NOMO-1 treated with dmso at 0.1 percent for 144 hours (cell line): ENCODE measurements at regions not wholly inside any gene's neighbourhood (a gene's known extent, or its start where the extent isn't known, plus 50 kb on each side); places are given as distances from the start of the nearest gene placed in this dataset.

Experiments
- DNase-seq: peaks from one replicate; lab custom pipeline; 2025; ENCODE audit not compliant: unreplicated experiment; lab: John Stamatoyannopoulos, UW

GRCh38 chr16:73610160-73610559 lies 562.2 kb upstream of the ZFHX3 start:
- no peak for DNase-seq

DNA sequence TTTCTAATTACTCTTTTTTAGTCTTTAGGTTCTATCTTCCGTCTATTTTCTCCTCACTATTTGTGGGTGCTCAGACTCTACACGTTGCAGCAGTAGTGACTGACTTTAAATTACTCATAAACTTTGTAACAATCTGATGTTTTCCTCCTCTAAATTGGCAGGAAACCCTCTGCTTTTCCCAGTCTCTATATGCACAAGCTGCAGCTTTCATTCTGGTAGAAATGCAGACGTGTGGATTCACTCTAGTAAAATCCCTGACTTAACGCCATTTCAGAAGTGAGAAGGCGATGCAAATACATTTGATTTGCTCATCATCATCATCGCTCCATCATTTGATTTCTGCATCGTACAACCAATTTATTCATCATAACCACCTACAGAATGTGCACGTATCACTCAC lies 561.0 kb upstream of the ZFHX3 start:
- no peak for DNase-seq

DNA sequence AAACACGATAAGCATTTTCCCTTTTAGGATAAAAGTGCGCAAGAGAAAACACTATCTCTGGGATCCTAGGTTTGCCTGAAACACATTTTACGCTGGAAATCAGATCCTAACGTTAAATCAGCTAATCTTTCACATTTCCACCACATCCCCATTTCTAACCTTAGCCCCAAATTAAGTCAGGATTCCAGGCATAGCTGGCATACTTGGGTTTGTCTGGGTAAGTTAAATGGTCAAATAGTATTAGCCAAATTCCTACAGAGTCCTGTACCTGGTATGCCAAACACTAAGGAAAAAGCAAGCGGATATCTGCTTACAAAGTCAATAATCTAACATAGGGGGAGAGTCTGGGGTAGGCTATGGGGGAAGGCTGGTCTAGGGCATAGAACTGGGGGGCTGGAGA lies 557.4 kb upstream of the ZFHX3 start:
- no peak for DNase-seq

GRCh38 chr16:73601911-73602310 lies 554.0 kb upstream of the ZFHX3 start:
- no peak for DNase-seq

- no peak for DNase-seq
Measured at GRCh38 chr16:73599870-73600269, 551.9 kb upstream of the ZFHX3 start.

DNA sequence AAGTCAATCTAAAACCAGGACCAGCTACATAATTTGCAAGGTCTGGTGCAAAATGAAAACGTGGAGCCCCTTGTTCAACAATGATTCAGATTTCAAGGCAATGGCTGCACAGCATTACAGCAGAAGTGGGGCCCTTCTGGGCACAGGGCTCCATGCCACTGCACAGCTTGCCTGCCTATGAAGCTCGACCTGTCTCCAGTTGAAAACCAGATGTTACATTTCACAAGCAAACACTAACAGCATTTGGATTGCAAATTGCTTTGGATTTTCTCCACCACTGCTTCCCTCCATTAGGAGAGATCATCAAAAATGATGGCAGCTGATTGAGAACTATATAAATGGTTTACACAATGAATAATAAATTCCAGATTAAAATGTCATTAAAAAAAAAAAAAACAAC lies 551.4 kb upstream of the ZFHX3 start:
- DNase-seq, result no peak

- no peak for DNase-seq
Measured at GRCh38 chr16:73584157-73584556, 536.2 kb upstream of the ZFHX3 start.

- no peak for DNase-seq
Measured at GRCh38 chr16:73572135-73572828, 524.4 kb upstream of the ZFHX3 start.

GRCh38 chr16:73569266-73569980 lies 521.5 kb upstream of the ZFHX3 start:
- DNase-seq, result no peak

DNA sequence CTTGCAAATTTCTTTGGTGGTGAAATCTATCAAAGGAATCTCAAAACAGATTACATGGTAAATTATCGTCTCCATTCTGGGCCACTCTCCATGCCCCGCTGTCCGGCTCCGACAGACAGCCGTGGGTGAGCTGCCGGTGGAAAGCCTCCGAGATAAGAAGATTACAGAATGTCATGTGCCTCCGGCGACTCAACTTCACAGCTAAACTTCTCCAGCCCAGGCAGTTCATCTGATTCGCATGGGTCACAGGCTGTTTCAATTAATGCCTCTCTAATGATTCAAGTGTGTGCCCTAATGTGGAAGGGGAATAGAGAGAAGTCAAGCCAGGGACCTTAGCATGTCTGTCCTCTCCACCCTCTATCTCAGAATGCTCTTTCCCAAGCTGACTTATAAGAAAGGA lies 520.8 kb upstream of the ZFHX3 start:
- no peak for DNase-seq

DNA sequence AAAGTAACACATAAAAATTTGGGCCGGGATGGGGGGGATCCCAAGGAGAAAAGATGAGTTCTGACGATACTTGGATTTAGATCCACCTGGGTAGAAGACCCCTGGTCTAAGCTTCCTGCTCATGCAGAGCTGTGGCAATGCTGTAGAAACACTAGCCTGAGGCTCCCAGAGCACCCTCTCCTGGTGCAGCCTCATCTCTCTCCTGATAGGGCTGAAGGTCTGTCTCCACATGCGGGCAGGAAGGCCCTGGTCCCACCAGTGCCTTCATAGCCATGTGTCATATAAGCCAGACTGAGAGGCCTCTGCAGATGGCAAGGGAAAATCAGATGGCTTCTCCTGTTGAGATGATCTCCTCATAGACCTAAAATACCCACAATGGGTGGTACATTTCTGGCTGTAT lies 518.0 kb upstream of the ZFHX3 start:
- no peak for DNase-seq

GRCh38 chr16:73565263-73565662 lies 517.3 kb upstream of the ZFHX3 start:
- DNase-seq, result no peak

- no peak for DNase-seq
Measured at GRCh38 chr16:73563709-73564108, 515.8 kb upstream of the ZFHX3 start.

DNA sequence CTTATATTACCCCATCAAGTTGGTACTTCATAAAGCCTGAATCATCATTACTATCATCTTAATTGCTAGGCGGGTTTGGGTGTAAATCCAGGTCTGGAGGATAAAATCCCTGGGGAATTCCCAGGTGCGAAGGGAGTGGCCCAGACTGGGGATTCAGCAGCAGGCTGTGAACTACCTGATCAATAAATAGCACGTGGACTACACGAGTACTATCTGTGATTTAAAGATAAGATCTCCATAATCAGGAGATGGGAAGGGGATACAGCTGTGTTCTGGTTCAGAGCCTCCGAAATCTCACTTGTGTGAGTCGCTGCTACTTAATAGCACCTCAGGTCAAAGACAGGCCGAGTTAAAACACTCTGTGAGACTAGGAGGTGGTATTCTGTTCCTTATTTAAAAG lies 512.6 kb upstream of the ZFHX3 start:
- DNase-seq, result no peak

DNA sequence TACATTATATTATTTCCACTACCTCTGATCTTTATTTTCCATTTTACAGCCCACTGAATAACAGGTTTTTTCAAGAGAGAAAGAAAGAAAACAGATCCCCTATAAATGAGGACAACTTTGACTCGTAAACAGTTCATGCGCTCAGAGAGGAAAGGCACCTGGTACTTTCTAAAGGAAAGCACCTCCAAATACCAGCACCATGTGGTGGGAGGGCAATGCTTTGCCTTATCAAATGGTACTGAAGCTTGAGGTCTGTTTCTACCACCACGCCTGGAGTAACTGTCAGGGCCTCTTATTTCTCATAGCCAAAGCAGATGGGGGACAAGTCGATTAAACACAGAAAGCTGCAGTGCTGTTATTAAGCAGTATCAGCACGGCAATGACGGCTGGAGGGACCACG lies 510.3 kb upstream of the ZFHX3 start:
- DNase-seq, result no peak

- DNase-seq, result no peak
Measured at GRCh38 chr16:73553941-73554660, 506.2 kb upstream of the ZFHX3 start.

DNA sequence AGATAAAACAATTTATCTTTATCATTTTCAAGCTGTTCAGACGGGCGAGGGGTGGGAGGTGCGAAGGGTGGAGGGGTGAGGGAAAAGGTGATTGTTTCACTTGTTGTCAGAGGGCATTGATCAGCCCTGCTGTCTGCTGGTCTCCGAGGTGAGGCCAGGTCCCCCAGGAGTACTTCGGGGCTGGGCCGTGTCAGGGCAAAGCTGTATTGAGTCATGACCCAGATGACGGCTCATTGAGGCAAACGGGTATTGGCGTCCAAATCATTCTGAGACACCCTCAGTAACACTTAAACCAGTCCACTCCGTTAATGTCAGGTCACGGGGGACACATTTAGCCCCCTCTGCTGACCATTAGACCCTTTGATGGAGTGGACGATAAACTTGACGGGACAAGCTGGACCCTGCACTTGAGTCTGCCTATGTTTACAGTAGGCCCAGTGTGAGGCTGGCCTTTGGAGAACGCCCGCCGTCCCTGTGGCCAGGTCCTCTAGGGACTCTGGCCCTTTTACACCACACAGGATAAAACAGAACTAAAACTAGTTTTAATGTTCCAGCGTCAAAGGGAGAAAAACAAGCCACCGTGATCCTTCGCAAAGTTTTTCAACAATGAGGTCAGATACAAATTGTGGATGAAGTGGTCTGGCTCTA lies 502.2 kb upstream of the ZFHX3 start:
- DNase-seq, result no peak

- no peak for DNase-seq
Measured at GRCh38 chr16:73547552-73548403, 499.9 kb upstream of the ZFHX3 start.

DNA sequence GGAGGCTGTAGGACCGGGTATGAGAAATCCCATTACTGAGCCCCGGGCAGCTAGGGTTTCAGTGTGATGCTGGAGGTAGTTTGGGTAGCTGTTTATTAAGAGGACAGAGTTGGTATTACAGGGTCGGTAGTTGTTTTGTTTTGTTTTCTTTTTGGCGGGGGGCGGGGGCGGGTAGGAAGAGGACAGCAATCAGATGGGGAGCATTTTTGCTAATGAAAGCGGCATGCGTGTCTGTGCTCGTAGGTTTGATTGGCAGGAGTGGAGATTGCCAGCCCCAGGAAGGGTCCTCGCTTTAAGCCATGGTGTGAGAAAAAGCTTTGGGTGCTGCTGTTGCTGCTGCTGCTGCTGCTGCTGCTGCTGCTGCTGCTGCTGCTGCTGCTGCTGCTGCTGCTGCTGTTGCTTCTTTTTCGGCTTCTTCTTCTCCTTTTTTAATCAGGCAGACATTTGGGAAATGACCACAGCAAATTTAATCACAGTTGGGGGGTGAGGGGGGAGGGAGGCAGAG lies 498.5 kb upstream of the ZFHX3 start:
- DNase-seq, result no peak

- DNase-seq, result no peak
Measured at GRCh38 chr16:73545755-73546154, 497.8 kb upstream of the ZFHX3 start.

- DNase-seq, result no peak
Measured at GRCh38 chr16:73545290-73545689, 497.4 kb upstream of the ZFHX3 start.
